ENCODE measurements at regions not wholly inside any gene's neighbourhood (a gene's known extent, or its start where the extent isn't known, plus 50 kb on each side); places are given as distances from the start of the nearest gene placed in this dataset.
"Not testable (repeated sequence)": the region's sequence is repeated elsewhere in the genome, so short reads cannot be mapped to it uniquely, and the experiment has no call there.

- Histone ChIP-seq H3K9ac (ENCODE audit: low read depth, low read length) (no peak overlapping the region), H3K4me1 (ENCODE audit: insufficient read depth, low read length) (no peaks in the 10 kb centered on the region), H3K9me3 (ENCODE audit: control insufficient read depth, insufficient read depth, low read length) (no peaks in the 10 kb centered on the region), H3K36me3 (ENCODE audit: insufficient read depth, low read length) (no peaks in the 10 kb centered on the region)
Measured at GRCh38 chr3:81218023-81218422, 543.4 kb downstream of the GBE1 start.

GRCh38 chr3:81217101-81217500, 544.3 kb downstream of the GBE1 start:
- Histone ChIP-seq H3K4me1 (ENCODE audit: insufficient read depth, low read length) (no peaks in the 10 kb centered on the region), H3K36me3 (ENCODE audit: insufficient read depth, low read length) (no peaks in the 10 kb centered on the region), H3K9ac (ENCODE audit: low read depth, low read length) (no peak overlapping the region), H3K9me3 (ENCODE audit: control insufficient read depth, insufficient read depth, low read length) (no peaks in the 10 kb centered on the region)

- Histone ChIP-seq H3K36me3 (ENCODE audit: insufficient read depth, low read length) (no peaks in the 10 kb centered on the region), H3K9ac (ENCODE audit: low read depth, low read length) (no peak overlapping the region), H3K9me3 (ENCODE audit: control insufficient read depth, insufficient read depth, low read length) (no peaks in the 10 kb centered on the region), H3K4me1 (ENCODE audit: insufficient read depth, low read length) (no peaks in the 10 kb centered on the region)
Measured at GRCh38 chr3:81216192-81216591, 545.3 kb downstream of the GBE1 start.

- Histone ChIP-seq H3K9me3 (ENCODE audit: control insufficient read depth, insufficient read depth, low read length) (no peaks in the 10 kb centered on the region), H3K9ac (ENCODE audit: low read depth, low read length) (no peak overlapping the region), H3K4me1 (ENCODE audit: insufficient read depth, low read length) (no peaks in the 10 kb centered on the region), H3K36me3 (ENCODE audit: insufficient read depth, low read length) (no peaks in the 10 kb centered on the region)
Measured at GRCh38 chr3:81214631-81215030, 546.8 kb downstream of the GBE1 start.

GRCh38 chr3:81199587-81199986, 561.9 kb downstream of the GBE1 start:
- no peak overlapping the region for H3K9ac ChIP-seq (ENCODE audit: low read depth, low read length)
- H3K9me3 ChIP-seq (ENCODE audit: control insufficient read depth, insufficient read depth, low read length), result no peaks in the 10 kb centered on the region
- H3K36me3 ChIP-seq (ENCODE audit: insufficient read depth, low read length), result no peaks in the 10 kb centered on the region
- no peaks in the 10 kb centered on the region for H3K4me1 ChIP-seq (ENCODE audit: insufficient read depth, low read length)

- no peak overlapping the region for H3K9ac ChIP-seq (ENCODE audit: low read depth, low read length)
- no peaks in the 10 kb centered on the region for H3K4me1 ChIP-seq (ENCODE audit: insufficient read depth, low read length)
- H3K9me3 ChIP-seq (ENCODE audit: control insufficient read depth, insufficient read depth, low read length), result no peaks in the 10 kb centered on the region
- no peaks in the 10 kb centered on the region for H3K36me3 ChIP-seq (ENCODE audit: insufficient read depth, low read length)
Measured at GRCh38 chr3:81198756-81199155, 562.7 kb downstream of the GBE1 start.

- Histone ChIP-seq H3K36me3 (ENCODE audit: insufficient read depth, low read length) (no peaks in the 10 kb centered on the region), H3K9ac (ENCODE audit: low read depth, low read length) (no peak overlapping the region), H3K9me3 (ENCODE audit: control insufficient read depth, insufficient read depth, low read length) (no peaks in the 10 kb centered on the region), H3K4me1 (ENCODE audit: insufficient read depth, low read length) (no peaks in the 10 kb centered on the region)
Measured at GRCh38 chr3:81198216-81198615, 563.2 kb downstream of the GBE1 start.

GRCh38 chr3:81197386-81197785, 564.1 kb downstream of the GBE1 start:
- Histone ChIP-seq H3K9ac (ENCODE audit: low read depth, low read length) (no peak overlapping the region), H3K36me3 (ENCODE audit: insufficient read depth, low read length) (no peaks in the 10 kb centered on the region), H3K4me1 (ENCODE audit: insufficient read depth, low read length) (no peaks in the 10 kb centered on the region), H3K9me3 (ENCODE audit: control insufficient read depth, insufficient read depth, low read length) (no peaks in the 10 kb centered on the region)

- no peaks in the 10 kb centered on the region for H3K4me1 ChIP-seq (ENCODE audit: insufficient read depth, low read length)
- H3K9me3 ChIP-seq (ENCODE audit: control insufficient read depth, insufficient read depth, low read length), result no peaks in the 10 kb centered on the region; the same call in 1 of the 2 replicates
- no peak overlapping the region for H3K9ac ChIP-seq (ENCODE audit: low read depth, low read length)
- H3K36me3 ChIP-seq (ENCODE audit: insufficient read depth, low read length), result no peaks in the 10 kb centered on the region
Measured at GRCh38 chr3:81195478-81195877, 566.0 kb downstream of the GBE1 start.

- no peaks in the 10 kb centered on the region for H3K36me3 ChIP-seq (ENCODE audit: insufficient read depth, low read length)
- no peaks in the 10 kb centered on the region for H3K4me1 ChIP-seq (ENCODE audit: insufficient read depth, low read length)
- no peaks in the 10 kb centered on the region for H3K9me3 ChIP-seq (ENCODE audit: control insufficient read depth, insufficient read depth, low read length)
- H3K9ac ChIP-seq (ENCODE audit: low read depth, low read length), result no peak overlapping the region
Measured at GRCh38 chr3:81186412-81186811, 575.0 kb downstream of the GBE1 start.

- H3K9ac ChIP-seq (ENCODE audit: low read depth, low read length); H3K36me3 ChIP-seq (ENCODE audit: insufficient read depth, low read length); H3K9me3 ChIP-seq (ENCODE audit: control insufficient read depth, insufficient read depth, low read length); H3K4me1 ChIP-seq (ENCODE audit: insufficient read depth, low read length): not testable (repeated sequence)
Measured at GRCh38 chr3:81182086-81182875, 579.2 kb downstream of the GBE1 start.

GRCh38 chr3:81173514-81173913, 587.9 kb downstream of the GBE1 start:
- Histone ChIP-seq H3K9ac (ENCODE audit: low read depth, low read length) (no peak overlapping the region), H3K4me1 (ENCODE audit: insufficient read depth, low read length) (no peaks in the 10 kb centered on the region), H3K9me3 (ENCODE audit: control insufficient read depth, insufficient read depth, low read length) (no peaks in the 10 kb centered on the region), H3K36me3 (ENCODE audit: insufficient read depth, low read length) (no peaks in the 10 kb centered on the region)

- H3K9me3 ChIP-seq (ENCODE audit: control insufficient read depth, insufficient read depth, low read length), result no peaks in the 10 kb centered on the region
- no peaks in the 10 kb centered on the region for H3K36me3 ChIP-seq (ENCODE audit: insufficient read depth, low read length)
- H3K9ac ChIP-seq (ENCODE audit: low read depth, low read length), result no peak overlapping the region
- no peaks in the 10 kb centered on the region for H3K4me1 ChIP-seq (ENCODE audit: insufficient read depth, low read length)
Measured at GRCh38 chr3:81170298-81170697, 591.1 kb downstream of the GBE1 start.

GRCh38 chr3:81164806-81165205, 596.6 kb downstream of the GBE1 start:
- no peaks in the 10 kb centered on the region for H3K4me1 ChIP-seq (ENCODE audit: insufficient read depth, low read length)
- no peaks in the 10 kb centered on the region for H3K9me3 ChIP-seq (ENCODE audit: control insufficient read depth, insufficient read depth, low read length)
- H3K9ac ChIP-seq (ENCODE audit: low read depth, low read length), result no peak overlapping the region
- H3K36me3 ChIP-seq (ENCODE audit: insufficient read depth, low read length), result no peaks in the 10 kb centered on the region

- H3K9me3 ChIP-seq (ENCODE audit: control insufficient read depth, insufficient read depth, low read length), result no peaks in the 10 kb centered on the region
- no peaks in the 10 kb centered on the region for H3K36me3 ChIP-seq (ENCODE audit: insufficient read depth, low read length)
- H3K9ac ChIP-seq (ENCODE audit: low read depth, low read length), result no peak overlapping the region
- no peaks in the 10 kb centered on the region for H3K4me1 ChIP-seq (ENCODE audit: insufficient read depth, low read length)
Measured at GRCh38 chr3:81161851-81162250, 599.6 kb downstream of the GBE1 start.

Measured in ES-I3 (cell line).